ENCODE measurements at regions not wholly inside any gene's neighbourhood (a gene's known extent, or its start where the extent isn't known, plus 50 kb on each side); places are given as distances from the start of the nearest gene placed in this dataset.
A peak's percentile ranks its signal among the peaks of the same experiment; 100 is the strongest.

DNA sequence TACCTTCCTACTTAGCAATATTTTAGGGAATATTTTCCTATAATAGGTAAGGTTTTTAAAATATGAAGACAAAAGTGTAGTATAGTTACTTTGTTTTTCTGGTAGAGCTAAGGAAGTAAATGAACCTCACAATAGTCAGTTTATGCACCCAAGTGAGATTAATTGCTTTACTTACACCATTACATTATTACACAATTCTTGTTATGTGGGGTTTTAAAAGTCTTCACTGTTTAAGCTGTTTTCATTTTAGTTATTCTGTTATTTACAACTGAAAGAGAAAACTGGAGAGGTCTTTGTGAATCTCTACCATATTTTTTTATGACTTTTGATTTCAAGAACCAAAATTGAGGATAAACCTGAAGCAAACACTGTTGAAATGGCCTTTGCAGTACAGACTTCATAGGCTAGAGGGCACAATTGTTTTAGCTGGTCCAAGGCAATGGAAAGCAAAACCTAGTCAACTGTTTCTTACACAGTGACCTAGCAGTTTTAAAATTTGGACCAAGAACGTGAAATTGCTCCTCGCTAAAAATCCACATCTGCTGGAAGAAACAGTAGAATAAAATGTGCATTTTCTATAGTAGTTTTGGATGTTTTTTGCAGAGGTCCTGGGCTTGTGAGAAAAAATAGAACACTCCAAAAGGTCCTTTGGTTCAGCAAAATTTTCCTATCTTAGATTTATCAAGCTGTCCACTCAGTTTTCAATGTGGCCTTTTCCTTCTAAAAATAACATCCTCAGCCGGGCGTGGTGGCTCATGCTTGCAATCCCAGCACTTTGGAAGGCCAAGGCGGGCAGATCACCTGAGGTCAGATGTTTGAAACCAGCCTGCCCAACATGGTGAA, 66.4 kb upstream of the FER start:
- H3K4me1 ChIP-seq (ENCODE audit: control insufficient read depth, extremely low read depth, insufficient read depth, low read length) = no peaks in the 10 kb centered on the region
- TF ChIP-seq, protein P1, sequence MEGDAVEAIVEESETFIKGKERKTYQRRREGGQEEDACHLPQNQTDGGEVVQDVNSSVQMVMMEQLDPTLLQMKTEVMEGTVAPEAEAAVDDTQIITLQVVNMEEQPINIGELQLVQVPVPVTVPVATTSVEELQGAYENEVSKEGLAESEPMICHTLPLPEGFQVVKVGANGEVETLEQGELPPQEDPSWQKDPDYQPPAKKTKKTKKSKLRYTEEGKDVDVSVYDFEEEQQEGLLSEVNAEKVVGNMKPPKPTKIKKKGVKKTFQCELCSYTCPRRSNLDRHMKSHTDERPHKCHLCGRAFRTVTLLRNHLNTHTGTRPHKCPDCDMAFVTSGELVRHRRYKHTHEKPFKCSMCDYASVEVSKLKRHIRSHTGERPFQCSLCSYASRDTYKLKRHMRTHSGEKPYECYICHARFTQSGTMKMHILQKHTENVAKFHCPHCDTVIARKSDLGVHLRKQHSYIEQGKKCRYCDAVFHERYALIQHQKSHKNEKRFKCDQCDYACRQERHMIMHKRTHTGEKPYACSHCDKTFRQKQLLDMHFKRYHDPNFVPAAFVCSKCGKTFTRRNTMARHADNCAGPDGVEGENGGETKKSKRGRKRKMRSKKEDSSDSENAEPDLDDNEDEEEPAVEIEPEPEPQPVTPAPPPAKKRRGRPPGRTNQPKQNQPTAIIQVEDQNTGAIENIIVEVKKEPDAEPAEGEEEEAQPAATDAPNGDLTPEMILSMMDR (conservative IDR thresholded peaks at IDR 0.05 in 1 of 2, IDR thresholded peaks at IDR 0.05 in 1 of 2; ENCODE audit: low read depth in 1 of 2, low read length in 2 of 2) = peak; percentile 86 to 92
- TF ChIP-seq EZH2 (IDR thresholded peaks at IDR 0.05; ENCODE audit: low read length, missing control alignments) = no peak
- H3K79me2 ChIP-seq (ENCODE audit: control insufficient read depth, insufficient read depth, low read length) = no peaks in the 10 kb centered on the region
- no peak overlapping the region for H3K9ac ChIP-seq (ENCODE audit: insufficient read depth, low read length)
- no peak overlapping the region for H2AFZ ChIP-seq (ENCODE audit: low read length)
- no peak overlapping the region for H3K4me3 ChIP-seq (replicated peaks in 1 of 4; ENCODE audit: control extremely low read depth in 1 of 4, insufficient read depth in 1 of 4, low read depth in 3 of 4, low read length in 4 of 4)
- no peaks in the 10 kb centered on the region for H3K36me3 ChIP-seq (ENCODE audit: control insufficient read depth, insufficient read depth, low read length)
- H3K27ac ChIP-seq (ENCODE audit: insufficient read depth, low read length) = no peak overlapping the region
- H3K4me2 ChIP-seq (ENCODE audit: extremely low read depth, insufficient read depth, low read length) = no peak overlapping the region
- no peaks in the 10 kb centered on the region for H4K20me1 ChIP-seq (ENCODE audit: control insufficient read depth, extremely low read depth, insufficient read depth, low read length)
- H3K27me3 ChIP-seq (ENCODE audit: control insufficient read depth, insufficient read depth, low read length) = no peaks in the 10 kb centered on the region
- DNase-seq (ENCODE audit: low read depth in 2 of 2) = peak; percentile 60 to 86
- no peaks in the 10 kb centered on the region for H3K9me3 ChIP-seq (ENCODE audit: control insufficient read depth, insufficient read depth, low read depth, low read length)

DNA sequence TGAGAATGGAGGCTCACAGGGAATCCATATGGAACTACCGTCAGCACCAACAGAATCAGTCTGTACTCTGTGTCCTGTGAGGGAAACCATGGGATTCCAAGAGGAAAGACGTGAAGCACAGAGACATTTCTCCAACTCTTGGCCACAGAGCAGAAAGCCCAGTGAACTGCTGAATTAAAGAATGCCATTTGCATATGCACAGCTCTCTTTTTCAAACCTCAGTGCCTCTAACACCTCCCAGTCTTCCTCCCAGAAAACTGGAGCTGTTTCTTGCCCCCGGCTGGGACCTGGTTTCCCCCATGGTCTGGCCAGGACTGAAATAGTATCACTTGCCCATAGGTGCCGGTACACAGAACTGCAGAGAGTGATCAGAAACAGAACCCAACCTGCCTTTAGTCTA, 69.6 kb upstream of the FER start:
- no peaks in the 10 kb centered on the region for H3K27me3 ChIP-seq (ENCODE audit: control insufficient read depth, insufficient read depth, low read length)
- no peak overlapping the region for H3K4me2 ChIP-seq (ENCODE audit: extremely low read depth, insufficient read depth, low read length)
- H3K4me1 ChIP-seq (ENCODE audit: control insufficient read depth, extremely low read depth, insufficient read depth, low read length) = no peaks in the 10 kb centered on the region
- H3K36me3 ChIP-seq (ENCODE audit: control insufficient read depth, insufficient read depth, low read length) = no peaks in the 10 kb centered on the region
- no peak overlapping the region for H2AFZ ChIP-seq (ENCODE audit: low read length)
- H3K4me3 ChIP-seq (replicated peaks in 1 of 4; ENCODE audit: control extremely low read depth in 1 of 4, insufficient read depth in 1 of 4, low read depth in 3 of 4, low read length in 4 of 4) = no peak overlapping the region
- H3K9me3 ChIP-seq (ENCODE audit: control insufficient read depth, insufficient read depth, low read depth, low read length) = no peaks in the 10 kb centered on the region
- H3K27ac ChIP-seq (ENCODE audit: insufficient read depth, low read length) = no peak overlapping the region
- H3K9ac ChIP-seq (ENCODE audit: insufficient read depth, low read length) = no peak overlapping the region
- DNase-seq (ENCODE audit: low read depth in 2 of 2) = no peak
- TF ChIP-seq EZH2 (IDR thresholded peaks at IDR 0.05; ENCODE audit: low read length, missing control alignments) = no peak
- TF ChIP-seq, protein P1 (conservative IDR thresholded peaks at IDR 0.05 in 1 of 2, IDR thresholded peaks at IDR 0.05 in 1 of 2; ENCODE audit: low read depth in 1 of 2, low read length in 2 of 2) = no peak
- H4K20me1 ChIP-seq (ENCODE audit: control insufficient read depth, extremely low read depth, insufficient read depth, low read length) = no peaks in the 10 kb centered on the region
- no peaks in the 10 kb centered on the region for H3K79me2 ChIP-seq (ENCODE audit: control insufficient read depth, insufficient read depth, low read length)

DNA sequence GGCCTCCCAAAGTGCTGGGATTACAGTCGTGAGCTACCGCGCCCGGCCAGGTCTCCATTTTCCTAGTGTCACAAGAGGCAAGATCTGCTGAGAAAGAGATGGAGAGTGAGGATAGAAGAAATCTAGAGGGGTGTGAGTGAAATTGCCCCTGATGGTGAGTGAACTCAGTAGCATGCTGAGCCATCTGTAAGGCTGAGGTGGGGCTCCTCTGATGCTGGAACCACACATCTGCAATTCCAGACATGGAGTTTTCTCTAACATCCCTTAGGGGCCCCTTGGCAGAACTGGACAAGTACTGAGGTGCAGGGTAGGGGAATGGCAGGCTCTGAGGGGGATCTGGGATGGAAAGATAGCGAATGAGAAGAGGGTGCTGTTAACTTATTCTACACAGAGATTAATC, 72.0 kb upstream of the FER start:
- Histone ChIP-seq H2AFZ (ENCODE audit: low read length) (no peak overlapping the region), H3K27ac (ENCODE audit: insufficient read depth, low read length) (no peak overlapping the region), H3K36me3 (ENCODE audit: control insufficient read depth, insufficient read depth, low read length) (no peaks in the 10 kb centered on the region), H3K9ac (ENCODE audit: insufficient read depth, low read length) (no peak overlapping the region), H3K4me1 (ENCODE audit: control insufficient read depth, extremely low read depth, insufficient read depth, low read length) (no peaks in the 10 kb centered on the region), H3K27me3 (ENCODE audit: control insufficient read depth, insufficient read depth, low read length) (no peaks in the 10 kb centered on the region), H3K9me3 (ENCODE audit: control insufficient read depth, insufficient read depth, low read depth, low read length) (no peaks in the 10 kb centered on the region), H3K4me3 (replicated peaks in 1 of 4; ENCODE audit: control extremely low read depth in 1 of 4, insufficient read depth in 1 of 4, low read depth in 3 of 4, low read length in 4 of 4) (no peak overlapping the region), H4K20me1 (ENCODE audit: control insufficient read depth, extremely low read depth, insufficient read depth, low read length) (no peaks in the 10 kb centered on the region), H3K4me2 (ENCODE audit: extremely low read depth, insufficient read depth, low read length) (no peak overlapping the region), H3K79me2 (ENCODE audit: control insufficient read depth, insufficient read depth, low read length) (no peaks in the 10 kb centered on the region)
- no peak for DNase-seq (ENCODE audit: low read depth in 2 of 2)
- no peak for TF ChIP-seq EZH2 (IDR thresholded peaks at IDR 0.05; ENCODE audit: low read length, missing control alignments)
- TF ChIP-seq, protein P1 (conservative IDR thresholded peaks at IDR 0.05 in 1 of 2, IDR thresholded peaks at IDR 0.05 in 1 of 2; ENCODE audit: low read depth in 1 of 2, low read length in 2 of 2) = no peak

All from fibroblast of lung (primary cell).